GM12878 (cell line): ENCODE measurements at regions not wholly inside any gene's neighbourhood (a gene's known extent, or its start where the extent isn't known, plus 50 kb on each side); places are given as distances from the start of the nearest gene placed in this dataset.

Experiments used
- ATAC-seq: fragments of 200-7000 bp; cut with Tn5 transposase; 3 replicates; pipeline ENCODE4 v1.9.1; 2020; ENCODE audit warnings: mild to moderate bottlenecking, moderate library complexity
- BruUV-seq: library from RNA; stranded (reverse); fragments of 400-500 nt; replicated peaks from 2 replicates; lab custom pipeline; 2021; lab: Mats Ljungman, UMichigan
- CTCF ChIA-PET: fragments of 300-600 bp; sonication (Branson Sonifier 250); formaldehyde crosslinking; extraction: SDS; loops from one replicate; lab custom pipeline; 2021; ENCODE audit warnings: inconsistent platforms; lab: Yijun Ruan, JAX
- POLR2A ChIA-PET: fragments of 350-600 bp; formaldehyde crosslinking; extraction: SDS; loops from one replicate; lab custom pipeline; 2021; ENCODE audit warnings: inconsistent platforms; lab: Charles Lee
- RAD21 ChIA-PET: fragments of 300-600 bp; sonication (Branson Sonifier 250); formaldehyde crosslinking; loops from one replicate; lab custom pipeline; 2023; ENCODE audit warnings: antibody characterized with exemption; ENCODE audit not compliant: unreplicated experiment; lab: Charles Lee
- SMC1A ChIA-PET: fragments of 300-600 bp; sonication (Branson Sonifier 250); formaldehyde crosslinking; loops from one replicate; lab custom pipeline; 2023; ENCODE audit not compliant: unreplicated experiment, uncharacterized antibody; lab: Charles Lee
- DNase-seq: peaks from one replicate; pipeline ENCODE4 v3.0.0-alpha.2; 2011; ENCODE audit warnings: low read depth, low spot score
- FAIRE-seq: peaks from 3 replicates; lab custom pipeline; 2011; peaks lifted over from hg19 to GRCh38; lab: Jason Lieb, UNC
- H2AFZ ChIP-seq: 2 replicates; pipeline ENCODE4 v1.6.0; 2011; ENCODE audit warnings: low read depth, low read length, control low read depth; ENCODE audit not compliant: control insufficient read depth
- H3K27ac ChIP-seq: 2 replicates; pipeline ENCODE4 v1.5.1; 2011; ENCODE audit warnings: control low read depth; ENCODE audit not compliant: control insufficient read depth, insufficient read depth
- H3K27me3 ChIP-seq, 2 experiments: replicated peaks in 1 of 2; 2 replicates each; pipeline versions ENCODE4 v1.6.0 to v1.6.1; 2011; ENCODE audit warnings: low read length in 1 of 2; ENCODE audit not compliant: control insufficient read depth in 2 of 2, insufficient read depth in 2 of 2
- H3K36me3 ChIP-seq, 2 experiments: 2 replicates each; pipeline ENCODE4 v1.5.1; 2011; ENCODE audit warnings: low read length in 1 of 2; ENCODE audit not compliant: control insufficient read depth in 2 of 2, insufficient read depth in 2 of 2
- H3K4me1 ChIP-seq: 2 replicates; pipeline ENCODE4 v1.6.1; 2011; ENCODE audit warnings: mild to moderate bottlenecking, low read length, moderate library complexity, mixed read lengths; ENCODE audit not compliant: control insufficient read depth, insufficient read depth
- H3K4me2 ChIP-seq: 2 replicates; pipeline ENCODE4 v1.6.0; 2011; ENCODE audit warnings: control low read depth; ENCODE audit not compliant: control insufficient read depth, insufficient read depth
- H3K4me3 ChIP-seq: fragments of 200-600 bp; sonication (generic); 2 replicates; pipeline ENCODE4 v1.5.1; 2016
- H3K79me2 ChIP-seq: 2 replicates; pipeline ENCODE4 v1.6.0; 2011; ENCODE audit warnings: low read length; ENCODE audit not compliant: control insufficient read depth, insufficient read depth
- H3K9ac ChIP-seq: 2 replicates; pipeline ENCODE4 v1.8.0; 2011; ENCODE audit warnings: low read length, control low read depth, mixed read lengths; ENCODE audit not compliant: control insufficient read depth, insufficient read depth
- H3K9me3 ChIP-seq: replicated peaks from 3 replicates; pipeline ENCODE4 v1.5.1; 2011; ENCODE audit warnings: mild to moderate bottlenecking, low read length; ENCODE audit not compliant: control insufficient read depth, insufficient read depth
- H4K20me1 ChIP-seq: 2 replicates; pipeline ENCODE4 v1.6.0; 2011; ENCODE audit not compliant: control insufficient read depth, insufficient read depth
- CBX5 ChIP-seq: sonication (generic); IDR thresholded peaks from 2 replicates; pipeline ENCODE4 v1.6.1; 2016; ENCODE audit warnings: low read depth, moderate library complexity, mild to moderate bottlenecking, inconsistent platforms
- CREB1 ChIP-seq: IDR thresholded peaks from 2 replicates; pipeline ENCODE4 v1.6.1; 2012; ENCODE audit warnings: low read depth, mild to moderate bottlenecking, inconsistent platforms
- CREM ChIP-seq: IDR thresholded peaks from 2 replicates; pipeline ENCODE4 v1.6.1; 2014; ENCODE audit warnings: antibody characterized with exemption, low read depth
- GABPA ChIP-seq: IDR thresholded peaks from 2 replicates; pipeline ENCODE4 v1.6.1; 2014; ENCODE audit warnings: antibody characterized with exemption, low read depth, mild to moderate bottlenecking, inconsistent platforms
- HDGF ChIP-seq: fragments of 450-650 bp; IDR thresholded peaks from 2 replicates; pipeline ENCODE4 v1.6.1; 2016; ENCODE audit warnings: antibody characterized with exemption
- NBN ChIP-seq: fragments of 450-650 bp; IDR thresholded peaks from 2 replicates; pipeline ENCODE4 v1.6.1; 2016
- RAD21 ChIP-seq: IDR thresholded peaks from 2 replicates; pipeline ENCODE4 v1.6.1; 2011; ENCODE audit warnings: mild to moderate bottlenecking, low read depth, low read length, moderate library complexity; ENCODE audit not compliant: insufficient read depth
- RUNX3 ChIP-seq: IDR thresholded peaks from 2 replicates; pipeline ENCODE4 v1.6.1; 2012; ENCODE audit warnings: low read length, inconsistent platforms
- SIN3A ChIP-seq: IDR thresholded peaks from 2 replicates; pipeline ENCODE4 v1.6.1; 2012; ENCODE audit warnings: low read depth, low read length, improper control_type of control experiment
- SIX5 ChIP-seq: IDR thresholded peaks from 2 replicates; pipeline ENCODE4 v1.6.1; 2011; ENCODE audit warnings: mild to moderate bottlenecking, low read depth, low read length, moderate library complexity; ENCODE audit not compliant: severe bottlenecking
- ZNF217 ChIP-seq: fragments of 450-650 bp; IDR thresholded peaks from 2 replicates; pipeline ENCODE4 v1.6.1; 2017; ENCODE audit warnings: antibody characterized with exemption, mild to moderate bottlenecking
- WGBS: methylation state at CpG from one replicate; pipeline ENCODE4 v1.1.6; 2016; ENCODE audit warnings: low lambda C conversion rate; ENCODE audit not compliant: insufficient replicate concordance, insufficient coverage; ENCODE audit errors: missing lambda C conversion rate; 5-methylcytosine and 5-hydroxymethylcytosine counted together
- in situ Hi-C: fragments of 300-500 bp; cut with MboI; formaldehyde crosslinking; loops from 9 replicates; pipeline ENCODE4 v1.14.3; 2018; ENCODE audit warnings: mixed read lengths
- intact Hi-C: fragments of 100-400 bp; cut with micrococcal nuclease; formaldehyde crosslinking; loops from one replicate; pipeline ENCODE4 v1.14.2; 2022; ENCODE audit not compliant: unreplicated experiment
- TF ChIP-seq, protein P1 (sequence below): IDR thresholded peaks from 2 replicates; pipeline ENCODE4 v1.6.1; 2011; ENCODE audit warnings: low read depth, low read length, improper control_type of control experiment, borderline replicate concordance
- TF ChIP-seq, protein P2 (sequence below): fragments of 150-350 bp; IDR thresholded peaks from 2 replicates; pipeline ENCODE4 v1.6.1; 2016; ENCODE audit warnings: low read depth, low read length
- TF ChIP-seq, protein P3 (sequence below): fragments of 450-650 bp; formaldehyde crosslinking; IDR thresholded peaks from 2 replicates; pipeline ENCODE4 v1.5.0; 2022; ENCODE audit warnings: mild to moderate bottlenecking, missing genetic modification characterization
- TF ChIP-seq, protein P4 (sequence below): fragments of 450-650 bp; IDR thresholded peaks from 2 replicates; pipeline ENCODE4 v1.6.1; 2017; ENCODE audit warnings: mild to moderate bottlenecking, low read depth, inconsistent platforms; ENCODE audit not compliant: poor library complexity, severe bottlenecking
- TF ChIP-seq, protein P5 (sequence below): IDR thresholded peaks from 2 replicates; pipeline ENCODE4 v1.6.1; 2012; ENCODE audit warnings: low read depth, low read length, improper control_type of control experiment

DNA sequence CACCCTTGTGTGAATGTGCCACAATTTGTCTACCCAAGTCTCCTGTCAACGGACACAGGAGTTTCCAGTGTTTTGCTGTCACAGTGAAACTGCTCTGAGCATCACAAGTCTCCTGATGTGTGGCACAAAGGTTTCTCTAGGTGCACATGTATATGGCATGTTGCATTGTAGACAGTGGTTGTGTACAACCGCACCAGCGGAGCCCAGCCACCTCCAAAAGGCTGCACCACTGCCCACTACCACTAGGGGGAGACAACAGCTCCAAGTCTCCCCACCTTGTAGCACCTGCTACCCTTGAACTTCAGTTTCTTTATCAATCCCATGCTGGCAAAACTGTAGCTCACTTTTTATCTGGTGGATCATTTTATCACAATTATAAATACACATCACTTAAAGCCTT is 95.5 kb upstream of the ZNF469 start:
- DNase-seq (no peak), ATAC-seq (no peak), FAIRE-seq (no peak)
- H3K4me2 ChIP-seq = no peak overlapping the region
- CTCF ChIA-PET = interaction anchor here (1.3 kb wide), 1 partner anchor 25 kb away, joined by 5 read pairs; no protein-coding TSS in a partner anchor
- POLR2A ChIA-PET = no interaction called here
- no peaks in the 10 kb centered on the region for H3K79me2 ChIP-seq
- in situ Hi-C loops = no loop called here
- no peak overlapping the region for H2AFZ ChIP-seq
- no peaks in the 10 kb centered on the region for H3K36me3 ChIP-seq
- no peak overlapping the region for H3K27ac ChIP-seq
- no peaks in the 10 kb centered on the region for H4K20me1 ChIP-seq
- H3K4me1 ChIP-seq = no peaks in the 10 kb centered on the region
- H3K27me3 ChIP-seq = no peaks in the 10 kb centered on the region
- peaks cover 6% of the 10 kb centered on the region; the same call in 1 of the 3 replicates for H3K9me3 ChIP-seq
- RAD21 ChIA-PET = no interaction called here
- no peak overlapping the region for H3K4me3 ChIP-seq
- WGBS = 67% methylated on average over 3 of the region's 3 CpGs
- no TSS peak for BruUV-seq
- intact Hi-C loops = no loop called here
- SMC1A ChIA-PET = no interaction called here
- no peak overlapping the region for H3K9ac ChIP-seq
- no peak for TF ChIP-seq CREB1
- TF ChIP-seq, protein P1, sequence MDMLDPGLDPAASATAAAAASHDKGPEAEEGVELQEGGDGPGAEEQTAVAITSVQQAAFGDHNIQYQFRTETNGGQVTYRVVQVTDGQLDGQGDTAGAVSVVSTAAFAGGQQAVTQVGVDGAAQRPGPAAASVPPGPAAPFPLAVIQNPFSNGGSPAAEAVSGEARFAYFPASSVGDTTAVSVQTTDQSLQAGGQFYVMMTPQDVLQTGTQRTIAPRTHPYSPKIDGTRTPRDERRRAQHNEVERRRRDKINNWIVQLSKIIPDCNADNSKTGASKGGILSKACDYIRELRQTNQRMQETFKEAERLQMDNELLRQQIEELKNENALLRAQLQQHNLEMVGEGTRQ = no peak
- peak; percentile 15; the same call in 1 of the 2 replicates for TF ChIP-seq RAD21
- no peak for TF ChIP-seq SIN3A
- no peak for TF ChIP-seq SIX5
- TF ChIP-seq, protein P2, sequence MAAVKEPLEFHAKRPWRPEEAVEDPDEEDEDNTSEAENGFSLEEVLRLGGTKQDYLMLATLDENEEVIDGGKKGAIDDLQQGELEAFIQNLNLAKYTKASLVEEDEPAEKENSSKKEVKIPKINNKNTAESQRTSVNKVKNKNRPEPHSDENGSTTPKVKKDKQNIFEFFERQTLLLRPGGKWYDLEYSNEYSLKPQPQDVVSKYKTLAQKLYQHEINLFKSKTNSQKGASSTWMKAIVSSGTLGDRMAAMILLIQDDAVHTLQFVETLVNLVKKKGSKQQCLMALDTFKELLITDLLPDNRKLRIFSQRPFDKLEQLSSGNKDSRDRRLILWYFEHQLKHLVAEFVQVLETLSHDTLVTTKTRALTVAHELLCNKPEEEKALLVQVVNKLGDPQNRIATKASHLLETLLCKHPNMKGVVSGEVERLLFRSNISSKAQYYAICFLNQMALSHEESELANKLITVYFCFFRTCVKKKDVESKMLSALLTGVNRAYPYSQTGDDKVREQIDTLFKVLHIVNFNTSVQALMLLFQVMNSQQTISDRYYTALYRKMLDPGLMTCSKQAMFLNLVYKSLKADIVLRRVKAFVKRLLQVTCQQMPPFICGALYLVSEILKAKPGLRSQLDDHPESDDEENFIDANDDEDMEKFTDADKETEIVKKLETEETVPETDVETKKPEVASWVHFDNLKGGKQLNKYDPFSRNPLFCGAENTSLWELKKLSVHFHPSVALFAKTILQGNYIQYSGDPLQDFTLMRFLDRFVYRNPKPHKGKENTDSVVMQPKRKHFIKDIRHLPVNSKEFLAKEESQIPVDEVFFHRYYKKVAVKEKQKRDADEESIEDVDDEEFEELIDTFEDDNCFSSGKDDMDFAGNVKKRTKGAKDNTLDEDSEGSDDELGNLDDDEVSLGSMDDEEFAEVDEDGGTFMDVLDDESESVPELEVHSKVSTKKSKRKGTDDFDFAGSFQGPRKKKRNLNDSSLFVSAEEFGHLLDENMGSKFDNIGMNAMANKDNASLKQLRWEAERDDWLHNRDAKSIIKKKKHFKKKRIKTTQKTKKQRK = no peak
- no peak for TF ChIP-seq RUNX3
- TF ChIP-seq, protein P3, sequence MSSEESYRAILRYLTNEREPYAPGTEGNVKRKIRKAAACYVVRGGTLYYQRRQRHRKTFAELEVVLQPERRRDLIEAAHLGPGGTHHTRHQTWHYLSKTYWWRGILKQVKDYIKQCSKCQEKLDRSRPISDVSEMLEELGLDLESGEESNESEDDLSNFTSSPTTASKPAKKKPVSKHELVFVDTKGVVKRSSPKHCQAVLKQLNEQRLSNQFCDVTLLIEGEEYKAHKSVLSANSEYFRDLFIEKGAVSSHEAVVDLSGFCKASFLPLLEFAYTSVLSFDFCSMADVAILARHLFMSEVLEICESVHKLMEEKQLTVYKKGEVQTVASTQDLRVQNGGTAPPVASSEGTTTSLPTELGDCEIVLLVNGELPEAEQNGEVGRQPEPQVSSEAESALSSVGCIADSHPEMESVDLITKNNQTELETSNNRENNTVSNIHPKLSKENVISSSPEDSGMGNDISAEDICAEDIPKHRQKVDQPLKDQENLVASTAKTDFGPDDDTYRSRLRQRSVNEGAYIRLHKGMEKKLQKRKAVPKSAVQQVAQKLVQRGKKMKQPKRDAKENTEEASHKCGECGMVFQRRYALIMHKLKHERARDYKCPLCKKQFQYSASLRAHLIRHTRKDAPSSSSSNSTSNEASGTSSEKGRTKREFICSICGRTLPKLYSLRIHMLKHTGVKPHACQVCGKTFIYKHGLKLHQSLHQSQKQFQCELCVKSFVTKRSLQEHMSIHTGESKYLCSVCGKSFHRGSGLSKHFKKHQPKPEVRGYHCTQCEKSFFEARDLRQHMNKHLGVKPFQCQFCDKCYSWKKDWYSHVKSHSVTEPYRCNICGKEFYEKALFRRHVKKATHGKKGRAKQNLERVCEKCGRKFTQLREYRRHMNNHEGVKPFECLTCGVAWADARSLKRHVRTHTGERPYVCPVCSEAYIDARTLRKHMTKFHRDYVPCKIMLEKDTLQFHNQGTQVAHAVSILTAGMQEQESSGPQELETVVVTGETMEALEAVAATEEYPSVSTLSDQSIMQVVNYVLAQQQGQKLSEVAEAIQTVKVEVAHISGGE (CRISPR knock-in tag) = no peak
- TF ChIP-seq NBN = no peak
- peak; percentile 82; the same call in 1 of the 2 replicates for TF ChIP-seq CBX5
- no peak for TF ChIP-seq ZNF217
- no peak for TF ChIP-seq GABPA
- TF ChIP-seq, protein P4, sequence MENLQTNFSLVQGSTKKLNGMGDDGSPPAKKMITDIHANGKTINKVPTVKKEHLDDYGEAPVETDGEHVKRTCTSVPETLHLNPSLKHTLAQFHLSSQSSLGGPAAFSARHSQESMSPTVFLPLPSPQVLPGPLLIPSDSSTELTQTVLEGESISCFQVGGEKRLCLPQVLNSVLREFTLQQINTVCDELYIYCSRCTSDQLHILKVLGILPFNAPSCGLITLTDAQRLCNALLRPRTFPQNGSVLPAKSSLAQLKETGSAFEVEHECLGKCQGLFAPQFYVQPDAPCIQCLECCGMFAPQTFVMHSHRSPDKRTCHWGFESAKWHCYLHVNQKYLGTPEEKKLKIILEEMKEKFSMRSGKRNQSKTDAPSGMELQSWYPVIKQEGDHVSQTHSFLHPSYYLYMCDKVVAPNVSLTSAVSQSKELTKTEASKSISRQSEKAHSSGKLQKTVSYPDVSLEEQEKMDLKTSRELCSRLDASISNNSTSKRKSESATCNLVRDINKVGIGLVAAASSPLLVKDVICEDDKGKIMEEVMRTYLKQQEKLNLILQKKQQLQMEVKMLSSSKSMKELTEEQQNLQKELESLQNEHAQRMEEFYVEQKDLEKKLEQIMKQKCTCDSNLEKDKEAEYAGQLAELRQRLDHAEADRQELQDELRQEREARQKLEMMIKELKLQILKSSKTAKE = no peak
- no peak for TF ChIP-seq HDGF
- TF ChIP-seq, protein P5, sequence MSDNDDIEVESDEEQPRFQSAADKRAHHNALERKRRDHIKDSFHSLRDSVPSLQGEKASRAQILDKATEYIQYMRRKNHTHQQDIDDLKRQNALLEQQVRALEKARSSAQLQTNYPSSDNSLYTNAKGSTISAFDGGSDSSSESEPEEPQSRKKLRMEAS = no peak
- TF ChIP-seq CREM = no peak
